ENCODE measurements at regions not wholly inside any gene's neighbourhood (a gene's known extent, or its start where the extent isn't known, plus 50 kb on each side); places are given as distances from the start of the nearest gene placed in this dataset.
"Not testable (repeated sequence)": the region's sequence is repeated elsewhere in the genome, so short reads cannot be mapped to it uniquely, and the experiment has no call there.

GRCh38 chr15:99485153-99485961 is 80.4 kb upstream of the MEF2A start:
- DNase-seq (ENCODE audit: low spot score), result no peak

- no peak for DNase-seq (ENCODE audit: low spot score)
These were observed 79.8 kb upstream of the MEF2A start for GRCh38 chr15:99485992-99486370.

- DNase-seq (ENCODE audit: low spot score), result peak; percentile 42
These were observed 79.1 kb upstream of the MEF2A start for GRCh38 chr15:99486371-99487336.

- DNase-seq (ENCODE audit: low spot score), result no peak
These were observed 78.5 kb upstream of the MEF2A start for GRCh38 chr15:99487337-99487730.

- no peak for DNase-seq (ENCODE audit: low spot score)
These were observed 73.5 kb upstream of the MEF2A start for GRCh38 chr15:99492275-99492674.

GRCh38 chr15:99492716-99493115 is 73.1 kb upstream of the MEF2A start:
- no peak for DNase-seq (ENCODE audit: low spot score)

- no peak for DNase-seq (ENCODE audit: low spot score)
These were observed 72.3 kb upstream of the MEF2A start for GRCh38 chr15:99493461-99493860.

- DNase-seq (ENCODE audit: low spot score), result not testable (repeated sequence)
These were observed 71.1 kb upstream of the MEF2A start for GRCh38 chr15:99494536-99495233.

- no peak for DNase-seq (ENCODE audit: low spot score)
These were observed 70.1 kb upstream of the MEF2A start for GRCh38 chr15:99495430-99496301.

- DNase-seq (ENCODE audit: low spot score), result no peak
These were observed 69.5 kb upstream of the MEF2A start for GRCh38 chr15:99496302-99496629.

- DNase-seq (ENCODE audit: low spot score), result no peak
These were observed 63.6 kb upstream of the MEF2A start for GRCh38 chr15:99502182-99502581.

GRCh38 chr15:99502661-99503060 is 63.1 kb upstream of the MEF2A start:
- DNase-seq (ENCODE audit: low spot score), result no peak

- DNase-seq (ENCODE audit: low spot score), result no peak
These were observed 62.4 kb upstream of the MEF2A start for GRCh38 chr15:99503411-99503810.

GRCh38 chr15:99504071-99504822 is 61.5 kb upstream of the MEF2A start:
- no peak for DNase-seq (ENCODE audit: low spot score)

- peak; percentile 11 for DNase-seq (ENCODE audit: low spot score)
These were observed 60.8 kb upstream of the MEF2A start for GRCh38 chr15:99504823-99505551.

- DNase-seq (ENCODE audit: low spot score), result no peak
These were observed 59.4 kb upstream of the MEF2A start for GRCh38 chr15:99506399-99506798.

GRCh38 chr15:99507016-99507503 is 58.7 kb upstream of the MEF2A start:
- DNase-seq (ENCODE audit: low spot score), result no peak

GRCh38 chr15:99507504-99508310 is 58.1 kb upstream of the MEF2A start:
- DNase-seq (ENCODE audit: low spot score), result no peak

- no peak for DNase-seq (ENCODE audit: low spot score)
These were observed 57.5 kb upstream of the MEF2A start for GRCh38 chr15:99508311-99508645.
